ENCODE measurements at regions not wholly inside any gene's neighbourhood (a gene's known extent, or its start where the extent isn't known, plus 50 kb on each side); places are given as distances from the start of the nearest gene placed in this dataset.

- no peak for TF ChIP-seq CTCF (IDR thresholded peaks at IDR 0.05)
- no peak for TF ChIP-seq POLR2AphosphoS2 (conservative IDR thresholded peaks at IDR 0.05; ENCODE audit: low read length)
- TF ChIP-seq HOXB5 (CRISPR knock-in tag; IDR thresholded peaks at IDR 0.05) = no peak
- TF ChIP-seq CBX2 (IDR thresholded peaks at IDR 0.05; ENCODE audit: borderline replicate concordance, low read depth) = no peak
- no peak for TF ChIP-seq MAX (IDR thresholded peaks at IDR 0.05)
- TF ChIP-seq REST (IDR thresholded peaks at IDR 0.05) = no peak
- no peak for TF ChIP-seq NR3C1 (IDR thresholded peaks at IDR 0.05)
- TF ChIP-seq FOSL2 (IDR thresholded peaks at IDR 0.05) = no peak
- TF ChIP-seq FOSL2 (CRISPR knock-in tag; IDR thresholded peaks at IDR 0.05) = no peak
- no peak for TF ChIP-seq POLR2A (IDR thresholded peaks at IDR 0.05; ENCODE audit: low read length)
- no peak for TF ChIP-seq RFX5 (IDR thresholded peaks at IDR 0.05)
Observed at GRCh38 chr4:136748165-136748564, 784.1 kb downstream of the PCDH18 start.

Measured in A549 (cell line).